ENCODE measurements at regions not wholly inside any gene's neighbourhood (a gene's known extent, or its start where the extent isn't known, plus 50 kb on each side); places are given as distances from the start of the nearest gene placed in this dataset.

DNA sequence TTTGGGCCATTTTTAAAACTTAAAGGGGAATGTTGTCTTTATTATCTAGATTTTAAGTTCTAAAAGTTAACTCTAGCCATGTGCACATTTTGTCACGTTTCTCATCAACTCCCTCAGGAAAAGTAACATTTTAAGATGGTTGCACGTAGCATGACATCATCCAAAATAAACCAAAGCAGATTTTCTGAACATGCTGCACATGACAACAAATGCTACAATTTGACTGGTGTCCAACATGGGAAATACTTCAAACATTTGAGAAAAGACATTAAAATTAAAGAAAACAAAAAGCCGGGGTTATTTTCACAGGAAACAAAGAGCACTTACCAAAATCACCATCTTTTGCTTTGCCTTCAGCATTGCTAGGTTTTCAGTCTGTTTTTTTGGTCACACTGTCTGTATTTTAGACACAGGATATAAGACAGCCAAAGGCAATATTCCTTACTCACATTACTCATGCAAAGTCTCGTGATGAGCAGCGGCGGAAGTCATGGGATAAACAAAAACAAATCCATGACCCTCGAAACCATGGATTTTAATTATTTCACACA lies 51.3 kb upstream of the RND3 start:
- Histone ChIP-seq H3K4me2 (ENCODE audit: insufficient read depth, low read length) (no peak overlapping the region), H4K20me1 (replicated peaks; ENCODE audit: control insufficient read depth, extremely low read depth, insufficient read depth, low read length) (no peaks in the 10 kb centered on the region), H3K27me3 (ENCODE audit: control insufficient read depth in 2 of 2, insufficient read depth in 2 of 2, low read length in 2 of 2) (no peaks in the 10 kb centered on the region), H3K27ac (ENCODE audit: insufficient read depth, low read depth, low read length) (no peak overlapping the region), H2AFZ (ENCODE audit: low read depth, low read length) (no peak overlapping the region), H3K9ac (replicated peaks; ENCODE audit: extremely low read depth, insufficient read depth, low read length) (no peak overlapping the region), H3K36me3 (ENCODE audit: control insufficient read depth in 2 of 2, extremely low read depth in 1 of 2, insufficient read depth in 2 of 2, low read length in 2 of 2) (no peaks in the 10 kb centered on the region), H3K9me1 (replicated peaks; ENCODE audit: control insufficient read depth, extremely low read depth, insufficient read depth, low read length) (no peaks in the 10 kb centered on the region), H3K4me1 (ENCODE audit: control insufficient read depth, extremely low read depth, insufficient read depth, low read length) (peaks cover 5% of the 10 kb centered on the region), H3K79me2 (ENCODE audit: control insufficient read depth, insufficient read depth, low read length) (no peaks in the 10 kb centered on the region), H3K4me3 (replicated peaks in 1 of 3; ENCODE audit: insufficient read depth in 1 of 3, low read depth in 1 of 3, low read length in 3 of 3) (no peak overlapping the region), H3K9me3 (replicated peaks; ENCODE audit: control insufficient read depth, insufficient read depth, low read length) (no peaks in the 10 kb centered on the region)
- no peak for DNase-seq (ENCODE audit: low read depth, low spot score)
- POLR2A ChIA-PET, result no interaction called here
- CTCF ChIA-PET, result no interaction called here
- BruUV-seq (replicated peaks), result no TSS peak
- no peak for FAIRE-seq
- dilution Hi-C loops (cut with MboI; ENCODE audit: extremely low pct_ligation_motif_present, low sequenced_read_pairs), result no loop called here
- TF ChIP-seq GATA2 (IDR thresholded peaks at IDR 0.05; ENCODE audit: insufficient read depth, insufficient read length, low read depth, low read length), result no peak
- TF ChIP-seq MYC (IDR thresholded peaks at IDR 0.05; ENCODE audit: low read depth, low read length), result no peak
- TF ChIP-seq, protein P1, sequence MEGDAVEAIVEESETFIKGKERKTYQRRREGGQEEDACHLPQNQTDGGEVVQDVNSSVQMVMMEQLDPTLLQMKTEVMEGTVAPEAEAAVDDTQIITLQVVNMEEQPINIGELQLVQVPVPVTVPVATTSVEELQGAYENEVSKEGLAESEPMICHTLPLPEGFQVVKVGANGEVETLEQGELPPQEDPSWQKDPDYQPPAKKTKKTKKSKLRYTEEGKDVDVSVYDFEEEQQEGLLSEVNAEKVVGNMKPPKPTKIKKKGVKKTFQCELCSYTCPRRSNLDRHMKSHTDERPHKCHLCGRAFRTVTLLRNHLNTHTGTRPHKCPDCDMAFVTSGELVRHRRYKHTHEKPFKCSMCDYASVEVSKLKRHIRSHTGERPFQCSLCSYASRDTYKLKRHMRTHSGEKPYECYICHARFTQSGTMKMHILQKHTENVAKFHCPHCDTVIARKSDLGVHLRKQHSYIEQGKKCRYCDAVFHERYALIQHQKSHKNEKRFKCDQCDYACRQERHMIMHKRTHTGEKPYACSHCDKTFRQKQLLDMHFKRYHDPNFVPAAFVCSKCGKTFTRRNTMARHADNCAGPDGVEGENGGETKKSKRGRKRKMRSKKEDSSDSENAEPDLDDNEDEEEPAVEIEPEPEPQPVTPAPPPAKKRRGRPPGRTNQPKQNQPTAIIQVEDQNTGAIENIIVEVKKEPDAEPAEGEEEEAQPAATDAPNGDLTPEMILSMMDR (IDR thresholded peaks at IDR 0.05; ENCODE audit: extremely low read depth in 1 of 2, insufficient read depth in 1 of 2, low read depth in 1 of 2, low read length in 2 of 2), result no peak
- TF ChIP-seq EZH2 (IDR thresholded peaks at IDR 0.05; ENCODE audit: borderline replicate concordance, low read depth, low read length, severe bottlenecking), result no peak
- TF ChIP-seq FOS (IDR thresholded peaks at IDR 0.05; ENCODE audit: borderline replicate concordance, insufficient read depth, low read length), result no peak
- TF ChIP-seq JUN (IDR thresholded peaks at IDR 0.05; ENCODE audit: borderline replicate concordance, insufficient read depth, insufficient read length, low read depth), result no peak
- TF ChIP-seq POLR2A (IDR thresholded peaks at IDR 0.05; ENCODE audit: low read depth, low read length), result no peak
- intact Hi-C loops (cut with micrococcal nuclease), result no loop called here

Measured in endothelial cell of umbilical vein (primary cell).